PFSK-1 (cell line): ENCODE measurements at regions not wholly inside any gene's neighbourhood (a gene's known extent, or its start where the extent isn't known, plus 50 kb on each side); places are given as distances from the start of the nearest gene placed in this dataset.

Experiments used
- POLR2AphosphoS5 ChIP-seq: IDR thresholded peaks from 2 replicates; pipeline ENCODE4 v1.6.1; 2012; ENCODE audit warnings: low read depth, mild to moderate bottlenecking, control low read depth, low read length, moderate library complexity
- REST ChIP-seq, 2 experiments: IDR thresholded peaks; 2 replicates each; pipeline versions ENCODE4 v1.6.1 to v1.8.0; 2011 to 2012; ENCODE audit warnings: low read depth in 2 of 2, low read length in 2 of 2, control low read depth in 1 of 2, inconsistent platforms in 1 of 2, mild to moderate bottlenecking in 1 of 2, moderate library complexity in 1 of 2; ENCODE audit not compliant: insufficient read depth in 1 of 2
- TAF1 ChIP-seq: IDR thresholded peaks from 2 replicates; pipeline ENCODE4 v1.6.1; 2012; ENCODE audit warnings: low read length, control low read depth, borderline replicate concordance; ENCODE audit not compliant: insufficient read depth

DNA sequence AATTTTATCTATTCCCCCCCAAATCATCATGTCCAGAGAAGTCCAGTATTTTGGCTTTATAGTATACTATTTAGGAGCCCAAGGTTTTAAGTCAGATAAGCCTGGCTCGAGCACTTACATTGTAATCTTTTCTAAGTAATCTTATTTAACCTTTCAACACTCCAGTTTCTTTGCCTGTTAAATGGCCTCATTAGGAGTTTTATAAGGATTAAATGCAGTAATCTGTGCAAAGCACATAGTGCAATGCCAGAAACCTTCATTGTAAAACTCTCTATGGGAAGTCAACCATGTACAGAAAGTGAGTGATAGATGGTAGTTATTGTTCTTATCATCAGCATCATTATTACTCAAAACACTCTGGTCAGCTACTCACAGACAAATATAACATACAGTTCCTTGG lies 1330.4 kb downstream of the SLC16A7 start:
- TF ChIP-seq POLR2AphosphoS5: no peak
- no peak for TF ChIP-seq TAF1
- TF ChIP-seq REST (IDR thresholded peaks at IDR 0.05; ENCODE audit: insufficient read depth in 1 of 2, low read depth in 2 of 2, low read length in 2 of 2): no peak
